Thyroid gland (tissue), 4 donors: ENCODE measurements at regions not wholly inside any gene's neighbourhood (a gene's known extent, or its start where the extent isn't known, plus 50 kb on each side); places are given as distances from the start of the nearest gene placed in this dataset.

Experiments
- DNase-seq, 2 donors: peaks; one replicate each; pipeline ENCODE4 v3.0.0-alpha.2; 2019
- H3K27ac ChIP-seq, 3 donors: fragments of 200-600 bp; sonication (generic); 1 replicate in 2 of 3; 2 replicates in 1 of 3; pipeline ENCODE4 v1.5.1; 2016 to 2019; ENCODE audit warnings: mild to moderate bottlenecking in 1 of 3, moderate library complexity in 1 of 3
- H3K27me3 ChIP-seq: fragments of 200-600 bp; sonication (generic); one replicate; pipeline ENCODE4 v1.5.1; 2019
- H3K36me3 ChIP-seq, 2 donors: fragments of 200-600 bp; sonication (generic); one replicate each; pipeline ENCODE4 v1.5.1; 2016 to 2019
- H3K4me1 ChIP-seq, 2 donors: fragments of 200-600 bp; sonication (generic); one replicate each; pipeline ENCODE4 v1.5.1; 2017 to 2019
- H3K4me3 ChIP-seq, 3 donors: fragments of 200-600 bp; sonication (generic); replicated peaks in 1 of 3; 1 replicate in 2 of 3; 2 replicates in 1 of 3; pipeline ENCODE4 v1.5.1; 2016; ENCODE audit warnings: mild to moderate bottlenecking in 1 of 3
- H3K9me3 ChIP-seq: fragments of 200-600 bp; sonication (generic); one replicate; pipeline ENCODE4 v1.5.1; 2017
- POLR2A ChIP-seq, 2 donors: fragments of 450-650 bp; IDR thresholded peaks; one replicate each; pipeline ENCODE4 v1.6.1; 2017; ENCODE audit warnings: antibody characterized with exemption in 2 of 2, mild to moderate bottlenecking in 2 of 2, moderate library complexity in 1 of 2
- WGBS, 2 donors: methylation state at CpG; one replicate each; pipeline ENCODE4 v1.1.5; 2017; 5-methylcytosine and 5-hydroxymethylcytosine counted together
- intact Hi-C: fragments of 100-400 bp; cut with DNase I; formaldehyde crosslinking; loops from one replicate; pipeline ENCODE4 v1.15.1; 2023
- TF ChIP-seq, protein P1 (sequence below), 6 experiments: fragments of 200-600 bp in 3 of 6; fragments of 450-650 bp in 3 of 6; sonication (generic) in 3 of 6; IDR thresholded peaks; one replicate each; pipeline ENCODE4 v1.5.1; 2016 to 2019; ENCODE audit warnings: antibody characterized with exemption in 6 of 6, mild to moderate bottlenecking in 2 of 6, inconsistent platforms in 1 of 6, moderate library complexity in 1 of 6

DNA sequence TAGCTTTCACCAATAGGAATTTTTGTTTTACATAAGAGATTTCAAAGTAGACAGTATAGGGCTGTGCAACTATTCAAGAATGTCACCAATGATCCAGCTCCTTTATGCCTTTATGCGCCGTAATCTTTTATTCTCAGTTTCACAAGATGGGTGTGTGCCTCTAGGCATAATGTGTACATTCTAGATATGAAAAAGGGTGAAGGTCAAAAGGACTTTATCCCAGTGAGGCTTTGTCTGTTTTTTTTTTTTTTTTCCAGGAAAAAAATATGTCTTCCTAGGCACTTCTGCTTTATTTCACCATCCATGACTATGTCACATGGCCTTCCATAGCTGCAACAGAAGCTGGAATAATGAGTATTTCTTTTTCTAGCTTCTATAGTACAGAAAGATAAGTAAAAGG, 142.3 kb upstream of the IGF1 start:
- no peak for TF ChIP-seq POLR2A (IDR thresholded peaks at IDR 0.05)
- TF ChIP-seq, protein P1, sequence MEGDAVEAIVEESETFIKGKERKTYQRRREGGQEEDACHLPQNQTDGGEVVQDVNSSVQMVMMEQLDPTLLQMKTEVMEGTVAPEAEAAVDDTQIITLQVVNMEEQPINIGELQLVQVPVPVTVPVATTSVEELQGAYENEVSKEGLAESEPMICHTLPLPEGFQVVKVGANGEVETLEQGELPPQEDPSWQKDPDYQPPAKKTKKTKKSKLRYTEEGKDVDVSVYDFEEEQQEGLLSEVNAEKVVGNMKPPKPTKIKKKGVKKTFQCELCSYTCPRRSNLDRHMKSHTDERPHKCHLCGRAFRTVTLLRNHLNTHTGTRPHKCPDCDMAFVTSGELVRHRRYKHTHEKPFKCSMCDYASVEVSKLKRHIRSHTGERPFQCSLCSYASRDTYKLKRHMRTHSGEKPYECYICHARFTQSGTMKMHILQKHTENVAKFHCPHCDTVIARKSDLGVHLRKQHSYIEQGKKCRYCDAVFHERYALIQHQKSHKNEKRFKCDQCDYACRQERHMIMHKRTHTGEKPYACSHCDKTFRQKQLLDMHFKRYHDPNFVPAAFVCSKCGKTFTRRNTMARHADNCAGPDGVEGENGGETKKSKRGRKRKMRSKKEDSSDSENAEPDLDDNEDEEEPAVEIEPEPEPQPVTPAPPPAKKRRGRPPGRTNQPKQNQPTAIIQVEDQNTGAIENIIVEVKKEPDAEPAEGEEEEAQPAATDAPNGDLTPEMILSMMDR (IDR thresholded peaks at IDR 0.05), result no peak
- intact Hi-C loops, result no loop called here
- 95 to 98% methylated on average over 2 of the region's 2 CpGs for WGBS, 2 donors
- no peak for DNase-seq
- H3K4me3 ChIP-seq, result no peak overlapping the region
- no peaks in the 10 kb centered on the region for H3K9me3 ChIP-seq
- H3K27me3 ChIP-seq, result no peaks in the 10 kb centered on the region
- no peaks in the 10 kb centered on the region for H3K36me3 ChIP-seq
- H3K4me1 ChIP-seq, result no peaks in the 10 kb centered on the region
- no peak overlapping the region for H3K27ac ChIP-seq

DNA sequence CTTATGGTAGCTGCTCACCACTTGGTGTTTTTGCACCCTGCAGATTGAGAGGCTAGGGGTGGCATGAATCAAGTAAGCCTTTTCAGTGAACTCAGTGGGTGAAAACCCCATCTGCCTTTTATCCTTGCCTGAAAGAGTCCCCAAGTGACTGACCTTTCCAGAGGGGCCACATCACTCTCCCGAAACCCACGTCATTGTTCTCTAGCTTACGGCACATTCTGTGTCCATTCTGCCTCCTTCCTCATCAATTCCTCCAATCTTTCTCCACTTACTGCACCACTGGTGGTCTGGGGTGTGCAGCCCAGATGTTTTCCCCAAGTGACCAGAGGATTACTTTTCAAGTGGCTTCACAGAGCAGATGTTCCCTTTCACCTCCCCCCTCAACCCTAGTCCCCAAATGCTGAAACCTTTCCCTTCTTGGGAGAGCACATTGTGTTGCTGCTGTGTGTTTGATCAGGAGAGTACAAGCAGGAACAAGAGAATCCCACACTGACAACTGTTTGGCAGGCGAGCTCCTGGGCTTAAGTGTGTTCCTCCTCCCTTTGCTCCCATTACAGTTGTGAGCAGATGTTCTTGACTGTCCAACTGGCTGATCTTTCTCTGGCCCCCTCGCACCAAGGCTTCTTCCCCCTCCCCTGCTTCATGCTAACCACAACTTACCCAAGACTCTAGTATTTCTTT, 138.0 kb upstream of the IGF1 start:
- Histone ChIP-seq H3K4me3 (no peak overlapping the region), H3K36me3 (no peaks in the 10 kb centered on the region), H3K27ac (no peak overlapping the region), H3K4me1 (no peaks in the 10 kb centered on the region), H3K27me3 (no peaks in the 10 kb centered on the region), H3K9me3 (no peaks in the 10 kb centered on the region)
- DNase-seq, result no peak
- 72 to 83% methylated on average over 5 of the region's 5 CpGs for WGBS, 2 donors
- intact Hi-C loops, result no loop called here
- TF ChIP-seq POLR2A (IDR thresholded peaks at IDR 0.05), result no peak
- TF ChIP-seq, protein P1 (IDR thresholded peaks at IDR 0.05), result no peak

DNA sequence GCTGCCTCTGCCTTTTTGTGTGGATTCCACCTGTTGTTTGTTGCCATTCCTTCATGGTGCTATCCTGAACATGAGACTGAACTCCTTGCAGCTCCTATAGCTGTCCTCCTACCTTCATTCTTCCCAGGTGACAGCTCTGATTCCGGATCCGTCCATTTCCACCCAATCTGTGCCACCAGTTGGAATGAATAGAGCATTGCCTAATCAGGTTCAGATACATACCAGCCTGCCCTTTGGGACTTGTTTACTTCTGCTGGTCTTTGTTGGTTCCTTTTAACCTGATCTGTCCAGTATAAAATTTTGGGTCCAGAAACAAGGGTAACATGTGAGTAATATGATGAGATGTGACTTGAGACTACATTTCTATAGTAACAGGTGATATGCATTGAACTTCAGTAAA, 136.3 kb upstream of the IGF1 start:
- intact Hi-C loops, result no loop called here
- 91 to 98% methylated on average over 2 of the region's 2 CpGs for WGBS, 2 donors
- Histone ChIP-seq H3K27ac (no peak overlapping the region), H3K36me3 (no peaks in the 10 kb centered on the region), H3K4me1 (no peaks in the 10 kb centered on the region), H3K4me3 (no peak overlapping the region), H3K27me3 (no peaks in the 10 kb centered on the region), H3K9me3 (no peaks in the 10 kb centered on the region)
- no peak for DNase-seq
- no peak for TF ChIP-seq POLR2A (IDR thresholded peaks at IDR 0.05)
- TF ChIP-seq, protein P1 (IDR thresholded peaks at IDR 0.05), result no peak

DNA sequence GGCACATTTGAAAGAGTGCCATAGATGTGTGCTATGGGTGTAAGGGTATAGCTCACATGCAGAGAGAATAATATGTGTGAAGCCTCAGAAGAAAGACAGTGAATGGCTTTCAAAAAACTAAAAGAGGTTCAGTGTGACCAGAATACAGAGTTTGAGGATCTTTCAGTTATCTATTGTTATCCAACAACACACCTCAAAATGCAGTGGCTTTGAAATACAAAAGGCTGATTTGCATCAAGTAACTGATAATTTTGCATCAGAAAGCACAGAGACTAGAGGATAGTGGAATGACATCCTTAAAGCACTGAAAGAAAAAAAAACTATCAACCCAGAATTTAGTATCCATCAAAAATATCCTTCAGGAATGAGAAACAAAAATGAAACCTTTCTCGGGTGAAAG, 131.6 kb upstream of the IGF1 start:
- intact Hi-C loops, result no loop called here
- DNase-seq, result no peak
- no peak overlapping the region for H3K27ac ChIP-seq
- no peaks in the 10 kb centered on the region for H3K36me3 ChIP-seq
- H3K4me3 ChIP-seq, result no peak overlapping the region
- 75 to 92% methylated on average over 1 of the region's 1 CpG for WGBS, 2 donors
- H3K27me3 ChIP-seq, result no peaks in the 10 kb centered on the region
- no peak for TF ChIP-seq POLR2A (IDR thresholded peaks at IDR 0.05)
- TF ChIP-seq, protein P1 (IDR thresholded peaks at IDR 0.05), result no peak
- no peaks in the 10 kb centered on the region for H3K4me1 ChIP-seq
- H3K9me3 ChIP-seq, result no peaks in the 10 kb centered on the region

DNA sequence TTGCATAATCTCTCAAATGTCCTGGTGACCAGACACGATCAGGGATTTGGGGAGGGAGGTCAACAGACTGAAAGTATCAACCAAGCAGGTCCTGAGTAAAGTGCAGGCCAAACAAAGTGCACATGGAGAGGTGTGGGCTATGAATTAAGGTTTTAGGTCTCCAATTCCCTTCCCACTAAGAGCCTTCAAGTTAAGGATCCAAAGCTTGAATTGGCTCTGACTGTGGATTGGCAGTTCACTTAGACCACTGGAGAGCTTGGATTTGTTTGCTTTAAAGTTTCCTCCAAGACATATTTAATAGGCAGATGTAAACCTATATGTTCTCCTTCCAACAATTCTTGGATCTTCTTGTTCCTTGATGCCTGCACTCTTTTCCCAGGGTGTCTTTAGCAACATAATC, 129.6 kb upstream of the IGF1 start:
- no peaks in the 10 kb centered on the region for H3K36me3 ChIP-seq
- WGBS, 2 donors, result 82 to 83% methylated on average over 1 of the region's 1 CpG
- no peaks in the 10 kb centered on the region for H3K4me1 ChIP-seq
- H3K9me3 ChIP-seq, result no peaks in the 10 kb centered on the region
- no peak for TF ChIP-seq POLR2A (IDR thresholded peaks at IDR 0.05)
- TF ChIP-seq, protein P1 (IDR thresholded peaks at IDR 0.05), result no peak
- no peak overlapping the region for H3K4me3 ChIP-seq
- no peaks in the 10 kb centered on the region for H3K27me3 ChIP-seq
- no peak overlapping the region for H3K27ac ChIP-seq
- no peak for DNase-seq
- intact Hi-C loops, result no loop called here
